ENCODE measurements at regions not wholly inside any gene's neighbourhood (a gene's known extent, or its start where the extent isn't known, plus 50 kb on each side); places are given as distances from the start of the nearest gene placed in this dataset.

DNA sequence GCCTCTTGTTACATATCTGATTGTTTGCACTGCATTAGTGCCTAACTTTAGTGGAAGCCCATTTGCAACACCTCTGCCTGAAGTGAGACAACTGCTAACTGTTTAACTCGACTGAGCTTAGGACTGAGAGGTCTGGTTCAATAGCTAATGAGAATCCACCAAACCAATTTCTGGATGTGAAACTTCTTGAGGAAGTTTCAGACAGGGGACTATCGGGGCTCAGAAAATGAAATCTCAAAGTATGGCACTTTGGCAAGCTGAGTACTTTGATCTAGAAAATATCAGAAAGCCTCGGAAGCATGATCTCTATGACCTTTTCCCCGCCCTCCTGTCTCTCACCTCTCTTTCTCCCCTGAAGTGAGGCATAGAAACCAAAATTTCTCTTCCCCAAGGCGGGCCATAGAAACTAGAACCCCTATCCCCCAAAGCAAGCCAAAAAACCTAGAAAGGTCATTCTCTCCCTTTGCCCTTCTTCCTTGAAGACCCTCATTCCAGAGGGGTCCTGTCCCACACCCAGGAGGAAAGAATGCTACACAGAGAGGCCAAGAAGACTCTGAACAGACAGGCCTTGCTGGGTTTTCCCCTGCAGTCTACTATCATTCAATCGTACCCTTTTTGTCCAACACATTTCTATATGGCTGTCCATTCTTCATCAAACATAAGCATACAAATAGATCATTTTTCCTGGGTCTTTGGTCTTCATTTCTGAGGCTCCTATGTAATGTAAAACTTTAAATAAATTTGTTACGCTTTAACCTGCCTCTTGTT lies 69.6 kb upstream of the CREB1 start:
- Histone ChIP-seq H3K4ac (ENCODE audit: low read depth, low read length) (no peak overlapping the region), H2BK15ac (ENCODE audit: low read depth, low read length) (no peak overlapping the region), H2AK5ac (ENCODE audit: low read depth, low read length) (no peak overlapping the region), H2BK5ac (ENCODE audit: low read depth, low read length, poor library complexity, severe bottlenecking) (no peak overlapping the region), H3K14ac (replicated peaks; ENCODE audit: low read depth, low read length) (no peak overlapping the region), H3K18ac (ENCODE audit: low read depth, low read length) (no peak overlapping the region), H2AFZ (replicated peaks; ENCODE audit: low read length, poor library complexity) (no peak overlapping the region), H4K91ac (ENCODE audit: insufficient read depth, low read depth, low read length) (no peak overlapping the region), H3K9me3 (ENCODE audit: control insufficient read depth, insufficient read depth, low read length) (no peaks in the 10 kb centered on the region), H4K8ac (ENCODE audit: low read depth in 2 of 2, low read length in 2 of 2) (no peak overlapping the region), H3K23ac (ENCODE audit: low read depth, low read length) (no peak overlapping the region), H2BK120ac (ENCODE audit: low read depth, low read length) (no peak overlapping the region), H3K9me1 (ENCODE audit: insufficient read depth, low read length) (no peaks in the 10 kb centered on the region), H3K4me2 (ENCODE audit: low read depth, low read length) (no peak overlapping the region), H3K36me3 (ENCODE audit: control insufficient read depth, insufficient read depth, low read length) (no peaks in the 10 kb centered on the region), H3K79me1 (ENCODE audit: low read depth in 1 of 2, low read length in 2 of 2) (no peaks in the 10 kb centered on the region), H2BK20ac (ENCODE audit: low read depth, low read length) (no peak overlapping the region), H2AK9ac (replicated peaks; ENCODE audit: low read depth, low read length, poor library complexity) (no peak overlapping the region), H3K9ac (ENCODE audit: low read depth, low read length) (no peak overlapping the region), H3K27me3 (ENCODE audit: control insufficient read depth, insufficient read depth, low read length) (no peaks in the 10 kb centered on the region), H3K4me3 (ENCODE audit: insufficient read depth, low read depth, low read length) (no peak overlapping the region), H4K20me1 (ENCODE audit: insufficient read depth, low read length) (no peaks in the 10 kb centered on the region), H3K4me1 (ENCODE audit: control insufficient read depth, insufficient read depth, low read length) (no peaks in the 10 kb centered on the region), H4K5ac (ENCODE audit: low read depth, low read length) (no peak overlapping the region), H3K27ac (ENCODE audit: insufficient read depth, low read length) (no peak overlapping the region), H3K56ac (ENCODE audit: extremely low read depth, insufficient read depth, low read length) (no peak overlapping the region)
- WGBS, 2 experiments (ENCODE audit: extremely low coverage in 2 of 2, insufficient read length in 1 of 2), result 80% methylated on average over 1 of the region's 7 CpGs; no CpG with 5 or more reads in 1 of the 2 experiments
- intact Hi-C loops (cut with micrococcal nuclease) (no loop called here), dilution Hi-C loops (cut with HindIII; ENCODE audit: low sequenced_read_pairs, unreplicated experiment) (no loop called here), in situ Hi-C loops (cut with MboI; ENCODE audit: low sequenced_read_pairs) (no loop called here)
- ATAC-seq (ENCODE audit: low read depth) (no peak), DNase-seq (no peak)
- ChIA-PET POLR2A (ENCODE audit: unreplicated experiment) (no interaction called here), CTCF (interaction anchor here (0.6 to 1.6 kb wide), 3 partner anchors 9 to 182 kb away, joined by 4 read pairs; no protein-coding TSS in a partner anchor)
- no TSS peak for BruUV-seq (replicated peaks)
- no peak for TF ChIP-seq RCOR1 (IDR thresholded peaks at IDR 0.05; ENCODE audit: insufficient replicate concordance, low read length)
- no peak for TF ChIP-seq FOS (IDR thresholded peaks at IDR 0.05; ENCODE audit: low read depth, low read length)
- no peak for TF ChIP-seq MAFK (IDR thresholded peaks at IDR 0.05; ENCODE audit: low read depth, low read length)
- no peak for TF ChIP-seq CHD1 (IDR thresholded peaks at IDR 0.05; ENCODE audit: low read depth, low read length)
- no peak for TF ChIP-seq USF2 (IDR thresholded peaks at IDR 0.05; ENCODE audit: low read depth, low read length)
- TF ChIP-seq MAZ (IDR thresholded peaks at IDR 0.05; ENCODE audit: borderline replicate concordance, low read depth, low read length), result no peak

Data from IMR-90 (cell line).